DND-41 (cell line): ENCODE measurements at regions not wholly inside any gene's neighbourhood (a gene's known extent, or its start where the extent isn't known, plus 50 kb on each side); places are given as distances from the start of the nearest gene placed in this dataset.

Experiments used
- ATAC-seq: fragments of 200-7000 bp; cut with Tn5 transposase; 3 replicates; pipeline ENCODE4 v1.9.1; 2021; ENCODE audit warnings: low read depth; ENCODE audit not compliant: insufficient read depth
- DNase-seq: peaks from one replicate; pipeline ENCODE4 v3.0.0-alpha.2; 2020
- H2AFZ ChIP-seq: 2 replicates; pipeline ENCODE4 v1.6.0; 2012; ENCODE audit warnings: low read depth, low read length
- H3K27ac ChIP-seq: 2 replicates; pipeline ENCODE4 v1.5.1; 2012; ENCODE audit warnings: low read length, inconsistent platforms
- H3K27me3 ChIP-seq: fragments of 200-600 bp; sonication (generic); 2 replicates; pipeline ENCODE4 v1.6.0; 2012; ENCODE audit warnings: low read length, mild to moderate bottlenecking, inconsistent platforms; ENCODE audit not compliant: insufficient read depth, poor library complexity
- H3K36me3 ChIP-seq: 2 replicates; pipeline ENCODE4 v1.5.1; 2012; ENCODE audit warnings: low read length, inconsistent platforms; ENCODE audit not compliant: insufficient read depth
- H3K4me1 ChIP-seq: 2 replicates; pipeline ENCODE4 v1.5.1; 2012; ENCODE audit warnings: mild to moderate bottlenecking, low read length; ENCODE audit not compliant: insufficient read depth
- H3K4me2 ChIP-seq: 2 replicates; pipeline ENCODE4 v1.6.0; 2012; ENCODE audit warnings: mild to moderate bottlenecking, moderate library complexity, low read length, inconsistent platforms; ENCODE audit not compliant: insufficient read depth
- H3K4me3 ChIP-seq, 2 experiments: fragments of 200-600 bp in 1 of 2; shearing (Covaris generic) in 1 of 2; 2 replicates each; pipeline ENCODE4 v1.5.1; 2012 to 2016; ENCODE audit warnings: inconsistent platforms in 2 of 2, low read length in 2 of 2, mild to moderate bottlenecking in 2 of 2, low read depth in 1 of 2, moderate library complexity in 1 of 2
- H3K79me2 ChIP-seq: 2 replicates; pipeline ENCODE4 v1.6.0; 2012; ENCODE audit warnings: low read length, inconsistent platforms; ENCODE audit not compliant: insufficient read depth
- H3K9ac ChIP-seq: 2 replicates; pipeline ENCODE4 v1.6.0; 2012; ENCODE audit warnings: low read depth, mild to moderate bottlenecking, inconsistent platforms, low read length, moderate library complexity
- H3K9me3 ChIP-seq: 2 replicates; pipeline ENCODE4 v1.5.1; 2012; ENCODE audit warnings: low read length, moderate library complexity, mild to moderate bottlenecking, inconsistent platforms; ENCODE audit not compliant: insufficient read depth, severe bottlenecking
- H4K20me1 ChIP-seq: 2 replicates; pipeline ENCODE4 v1.6.0; 2012; ENCODE audit warnings: low read length; ENCODE audit not compliant: insufficient read depth
- CTCF ChIP-seq: IDR thresholded peaks from 2 replicates; pipeline ENCODE4 v1.5.1; 2012; ENCODE audit warnings: borderline replicate concordance, low read length, moderate library complexity, mild to moderate bottlenecking; ENCODE audit not compliant: poor library complexity, severe bottlenecking; ENCODE audit errors: extremely low read depth
- EZH2 ChIP-seq: IDR thresholded peaks from 3 replicates; pipeline ENCODE4 v1.6.1; 2012; ENCODE audit warnings: borderline replicate concordance, low read depth, mild to moderate bottlenecking, moderate library complexity, low read length, inconsistent platforms; ENCODE audit not compliant: severe bottlenecking

- Histone ChIP-seq H3K36me3 (no peaks in the 10 kb centered on the region), H3K4me2 (no peak overlapping the region), H3K4me3 (no peak overlapping the region), H4K20me1 (no peaks in the 10 kb centered on the region), H2AFZ (no peak overlapping the region), H3K79me2 (no peaks in the 10 kb centered on the region), H3K27ac (no peak overlapping the region), H3K4me1 (no peaks in the 10 kb centered on the region), H3K27me3 (no peaks in the 10 kb centered on the region), H3K9ac (no peak overlapping the region), H3K9me3 (no peaks in the 10 kb centered on the region)
- ATAC-seq, result no peak
- no peak for DNase-seq
- no peak for TF ChIP-seq EZH2
- TF ChIP-seq CTCF, result no peak
Measured at GRCh38 chr12:102685172-102685571, 204.8 kb upstream of the IGF1 start.

- Histone ChIP-seq H3K79me2 (no peaks in the 10 kb centered on the region), H2AFZ (no peak overlapping the region), H3K36me3 (no peaks in the 10 kb centered on the region), H3K9ac (no peak overlapping the region), H3K4me3 (no peak overlapping the region), H3K4me2 (no peak overlapping the region), H3K27me3 (no peaks in the 10 kb centered on the region), H4K20me1 (no peaks in the 10 kb centered on the region), H3K9me3 (no peaks in the 10 kb centered on the region), H3K27ac (no peak overlapping the region), H3K4me1 (no peaks in the 10 kb centered on the region)
- TF ChIP-seq CTCF (no peak), EZH2 (no peak)
- ATAC-seq, result no peak
- no peak for DNase-seq
Measured at GRCh38 chr12:102682366-102683289, 202.3 kb upstream of the IGF1 start.

DNA sequence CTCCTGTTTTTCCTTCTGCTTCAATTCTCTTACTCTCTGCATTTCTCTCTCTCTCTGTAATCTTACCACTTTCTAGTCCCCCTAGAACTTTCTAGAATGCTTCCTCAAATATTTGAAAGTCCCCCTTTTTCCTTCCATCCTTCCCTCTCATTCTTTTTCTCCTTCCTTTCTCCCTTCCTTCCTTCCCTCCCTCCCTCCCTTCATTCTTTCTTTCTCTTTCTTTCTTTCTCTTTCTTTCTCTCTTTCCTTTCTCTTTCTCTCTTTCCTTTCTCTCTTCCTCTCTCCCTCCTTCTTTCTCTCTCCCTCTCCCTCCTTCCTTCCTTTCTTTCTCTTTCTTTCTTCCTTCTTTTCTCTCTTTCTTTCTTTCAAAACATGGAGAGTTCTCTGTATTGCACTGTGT lies 201.4 kb upstream of the IGF1 start:
- H4K20me1 ChIP-seq, result no peaks in the 10 kb centered on the region
- no peak overlapping the region for H3K4me2 ChIP-seq
- no peak overlapping the region for H2AFZ ChIP-seq
- no peak overlapping the region for H3K27ac ChIP-seq
- no peaks in the 10 kb centered on the region for H3K27me3 ChIP-seq
- TF ChIP-seq EZH2, result no peak
- no peak for TF ChIP-seq CTCF
- no peaks in the 10 kb centered on the region for H3K79me2 ChIP-seq
- H3K4me3 ChIP-seq, result no peak overlapping the region
- H3K9me3 ChIP-seq, result no peaks in the 10 kb centered on the region
- H3K36me3 ChIP-seq, result no peaks in the 10 kb centered on the region
- no peaks in the 10 kb centered on the region for H3K4me1 ChIP-seq
- no peak overlapping the region for H3K9ac ChIP-seq
- ATAC-seq, result no peak
- no peak for DNase-seq
